Choroid plexus epithelial cell (primary cell): ENCODE measurements at regions not wholly inside any gene's neighbourhood (a gene's known extent, or its start where the extent isn't known, plus 50 kb on each side); places are given as distances from the start of the nearest gene placed in this dataset.

Source experiments
- DNase-seq: peaks from one replicate; pipeline ENCODE4 v3.0.0-alpha.2; 2010; ENCODE audit warnings: low read depth
- H3K4me3 ChIP-seq: 2 replicates; pipeline ENCODE4 v1.5.1; 2011; ENCODE audit warnings: low read depth, mild to moderate bottlenecking, control low read depth, low read length, moderate library complexity
- CTCF ChIP-seq: conservative IDR thresholded peaks from 2 replicates; pipeline ENCODE4 v1.5.1; 2011; ENCODE audit warnings: low read depth, mild to moderate bottlenecking, control low read depth, inconsistent platforms, low read length, moderate library complexity

GRCh38 chr1:166605137-166605536 is 234.1 kb upstream of the POGK start:
- H3K4me3 ChIP-seq, result no peak overlapping the region
- DNase-seq, result no peak
- no peak for TF ChIP-seq CTCF

- no peak overlapping the region for H3K4me3 ChIP-seq
- DNase-seq, result no peak
- no peak for TF ChIP-seq CTCF
Observed at GRCh38 chr1:166612886-166613285, 226.4 kb upstream of the POGK start.

- DNase-seq, result no peak
- H3K4me3 ChIP-seq, result no peak overlapping the region
- no peak for TF ChIP-seq CTCF
Observed at GRCh38 chr1:166616206-166616605, 223.1 kb upstream of the POGK start.

- H3K4me3 ChIP-seq, result no peak overlapping the region
- no peak for DNase-seq
- TF ChIP-seq CTCF, result no peak
Observed at GRCh38 chr1:166626711-166627110, 212.6 kb upstream of the POGK start.

- DNase-seq, result no peak
- TF ChIP-seq CTCF, result no peak
- H3K4me3 ChIP-seq, result no peak overlapping the region
Observed at GRCh38 chr1:166627558-166627957, 211.7 kb upstream of the POGK start.

- H3K4me3 ChIP-seq, result no peak overlapping the region
- TF ChIP-seq CTCF, result no peak
- no peak for DNase-seq
Observed at GRCh38 chr1:166628259-166628658, 211.0 kb upstream of the POGK start.

- no peak for DNase-seq
- H3K4me3 ChIP-seq, result no peak overlapping the region
- TF ChIP-seq CTCF, result no peak
Observed at GRCh38 chr1:166629946-166630345, 209.3 kb upstream of the POGK start.
